HCT116 (cell line): ENCODE measurements at regions not wholly inside any gene's neighbourhood (a gene's known extent, or its start where the extent isn't known, plus 50 kb on each side); places are given as distances from the start of the nearest gene placed in this dataset.

ENCODE experiments used
- ATAC-seq: fragments of 200-7000 bp; cut with Tn5 transposase; 2 replicates; pipeline ENCODE4 v1.9.1; 2020; ENCODE audit warnings: mild to moderate bottlenecking, moderate library complexity
- BruUV-seq: library from RNA; stranded (reverse); fragments of 400-500 nt; replicated peaks from 2 replicates; lab custom pipeline; 2021; lab: Mats Ljungman, UMichigan
- CTCF ChIA-PET: fragments of 300-600 bp; sonication (Branson Sonifier 250); formaldehyde crosslinking; loops from one replicate; lab custom pipeline; 2021; ENCODE audit warnings: antibody characterized with exemption; lab: Charles Lee
- POLR2A ChIA-PET: fragments of 300-600, 350-600 bp; sonication (Branson Sonifier 250); formaldehyde crosslinking; loops from one replicate; lab custom pipeline; 2021; ENCODE audit warnings: antibody characterized with exemption; lab: Charles Lee
- RAD21 ChIA-PET, 2 experiments: fragments of 300-600 bp; sonication (Branson Sonifier 250); formaldehyde crosslinking; loops; one replicate each; lab custom pipeline; 2023; ENCODE audit warnings: low total read pairs in 2 of 2; ENCODE audit not compliant: uncharacterized antibody in 2 of 2, unreplicated experiment in 2 of 2, low non-redundant PET in 1 of 2; lab: Charles Lee
- DNase-seq: peaks from one replicate; pipeline ENCODE4 v3.0.0-alpha.2; 2010; ENCODE audit warnings: low read depth, low spot score
- H2AFZ ChIP-seq: fragments of 200-600 bp; shearing (Covaris generic), sonication (generic); 2 replicates; pipeline ENCODE4 v1.6.1; 2017; ENCODE audit warnings: low read depth, mixed run types, mixed read lengths, antibody characterized with exemption, low read length; ENCODE audit not compliant: poor library complexity, severe bottlenecking
- H3K27ac ChIP-seq: 2 replicates; pipeline ENCODE4 v1.5.1; 2012; ENCODE audit warnings: low read depth, low read length
- H3K27me3 ChIP-seq: fragments of 200-600 bp; sonication (generic); 2 replicates; pipeline ENCODE4 v1.6.1; 2016; ENCODE audit warnings: mixed run types, low read length, mixed read lengths; ENCODE audit not compliant: insufficient read depth
- H3K36me3 ChIP-seq, 2 experiments: fragments of 200-500 bp in 1 of 2; fragments of 200-600 bp in 1 of 2; sonication (Bioruptor generic) in 1 of 2; sonication (generic) in 1 of 2; 2 replicates each; pipeline versions ENCODE4 v1.5.1 to v1.6.1; 2014 to 2016; ENCODE audit warnings: low read length in 2 of 2, inconsistent platforms in 1 of 2, mixed read lengths in 1 of 2, mixed run types in 1 of 2; ENCODE audit not compliant: insufficient read depth in 2 of 2, control insufficient read depth in 1 of 2
- H3K4me1 ChIP-seq, 2 experiments: fragments of 200-600 bp in 1 of 2; sonication (generic) in 1 of 2; 2 replicates each; pipeline versions ENCODE4 v1.5.1 to v1.6.1; 2012 to 2017; ENCODE audit warnings: low read length in 2 of 2, inconsistent platforms in 1 of 2, mild to moderate bottlenecking in 1 of 2, mixed read lengths in 1 of 2, mixed run types in 1 of 2, moderate library complexity in 1 of 2; ENCODE audit not compliant: insufficient read depth in 2 of 2, control insufficient read depth in 1 of 2
- H3K4me2 ChIP-seq: fragments of 200-600 bp; sonication (generic); 2 replicates; pipeline ENCODE4 v1.6.1; 2017; ENCODE audit warnings: mixed run types, low read length, mixed read lengths
- H3K4me3 ChIP-seq, 2 experiments: fragments of 200-600 bp in 1 of 2; sonication (generic) in 1 of 2; replicated peaks in 1 of 2; 2 replicates each; pipeline ENCODE4 v1.5.1; 2011 to 2016; ENCODE audit warnings: low read length in 2 of 2, control low read depth in 1 of 2, low read depth in 1 of 2, mild to moderate bottlenecking in 1 of 2, mixed read lengths in 1 of 2, mixed run types in 1 of 2
- H3K79me2 ChIP-seq: fragments of 200-600 bp; sonication (generic); 2 replicates; pipeline ENCODE4 v1.6.1; 2017; ENCODE audit warnings: mild to moderate bottlenecking, mixed run types, low read length, moderate library complexity, mixed read lengths; ENCODE audit not compliant: insufficient read depth
- H3K9ac ChIP-seq: fragments of 200-600 bp; sonication (generic); 2 replicates; pipeline ENCODE4 v1.6.1; 2016; ENCODE audit warnings: low read length, mixed read lengths
- H3K9me2 ChIP-seq: fragments of 200-600 bp; sonication (generic), shearing (Covaris generic); 2 replicates; pipeline ENCODE4 v1.6.1; 2017; ENCODE audit warnings: mixed run types, mild to moderate bottlenecking, moderate library complexity; ENCODE audit not compliant: insufficient read depth
- H3K9me3 ChIP-seq, 2 experiments: fragments of 200-500 bp in 1 of 2; fragments of 200-600 bp in 1 of 2; sonication (Bioruptor generic) in 1 of 2; sonication (generic) in 1 of 2; 2 replicates each; pipeline ENCODE4 v1.6.1; 2014 to 2017; ENCODE audit warnings: low read length in 2 of 2, mixed read lengths in 2 of 2, inconsistent platforms in 1 of 2, low read depth in 1 of 2, mild to moderate bottlenecking in 1 of 2, mixed run types in 1 of 2, moderate library complexity in 1 of 2; ENCODE audit not compliant: control insufficient read depth in 1 of 2, insufficient read depth in 1 of 2
- H4K20me1 ChIP-seq: fragments of 200-600 bp; sonication (generic), shearing (Covaris generic); 2 replicates; pipeline ENCODE4 v1.6.1; 2017; ENCODE audit warnings: mixed run types, mild to moderate bottlenecking, moderate library complexity; ENCODE audit not compliant: insufficient read depth
- ATF3 ChIP-seq: IDR thresholded peaks from 2 replicates; pipeline ENCODE4 v1.6.1; 2012
- CBX3 ChIP-seq: IDR thresholded peaks from 2 replicates; pipeline ENCODE4 v1.6.1; 2012; ENCODE audit warnings: low read depth
- EGR1 ChIP-seq: IDR thresholded peaks from 2 replicates; pipeline ENCODE4 v1.6.1; 2012; ENCODE audit warnings: low read depth
- ELF1 ChIP-seq: IDR thresholded peaks from 2 replicates; pipeline ENCODE4 v1.6.1; 2012; ENCODE audit warnings: low read depth, borderline replicate concordance
- EZH2 ChIP-seq: fragments of 200-600 bp; sonication (generic); IDR thresholded peaks from 2 replicates; pipeline ENCODE4 v1.6.1; 2017; ENCODE audit warnings: antibody characterized with exemption, mixed run types
- EZH2phosphoT487 ChIP-seq: fragments of 200-600 bp; IDR thresholded peaks from 2 replicates; pipeline ENCODE4 v1.6.1; 2018; ENCODE audit warnings: antibody characterized with exemption, borderline replicate concordance
- FOSL1 ChIP-seq: IDR thresholded peaks from 2 replicates; pipeline ENCODE4 v1.6.1; 2012; ENCODE audit warnings: low read depth
- POLR2A ChIP-seq: IDR thresholded peaks from 2 replicates; pipeline ENCODE4 v1.7.0; 2011; ENCODE audit warnings: borderline replicate concordance; ENCODE audit not compliant: insufficient read depth, insufficient read length; ENCODE audit errors: extremely low read depth
- POLR2AphosphoS5 ChIP-seq: IDR thresholded peaks from 2 replicates; pipeline ENCODE4 v1.6.1; 2011; ENCODE audit warnings: mild to moderate bottlenecking, low read depth, low read length, moderate library complexity
- RAD21 ChIP-seq: IDR thresholded peaks from 2 replicates; pipeline ENCODE4 v1.6.1; 2012; ENCODE audit warnings: low read depth, mild to moderate bottlenecking
- SIN3A ChIP-seq: IDR thresholded peaks from 2 replicates; pipeline ENCODE4 v1.6.1; 2012; ENCODE audit warnings: low read depth
- SP1 ChIP-seq: IDR thresholded peaks from 2 replicates; pipeline ENCODE4 v1.6.1; 2012; ENCODE audit warnings: low read depth
- TCF7L2 ChIP-seq: IDR thresholded peaks from 2 replicates; pipeline ENCODE4 v1.7.0; 2011; ENCODE audit warnings: borderline replicate concordance, inconsistent platforms; ENCODE audit not compliant: insufficient read depth, insufficient read length; ENCODE audit errors: extremely low read depth
- YY1 ChIP-seq: IDR thresholded peaks from 2 replicates; pipeline ENCODE4 v1.6.1; 2011; ENCODE audit warnings: low read length, low read depth, moderate library complexity, mild to moderate bottlenecking; ENCODE audit not compliant: insufficient replicate concordance; ENCODE audit errors: extremely low read depth
- ZFX ChIP-seq: fragments of 450-650 bp; IDR thresholded peaks from 2 replicates; pipeline ENCODE4 v1.6.1; 2017
- ZNF274 ChIP-seq: fragments of 200-500 bp; sonication (Bioruptor generic); IDR thresholded peaks from 2 replicates; pipeline ENCODE4 v1.6.1; 2014; ENCODE audit warnings: mild to moderate bottlenecking, low read depth, low read length, inconsistent platforms
- intact Hi-C: fragments of 100-400 bp; cut with micrococcal nuclease; formaldehyde crosslinking; loops from 2 replicates; pipeline ENCODE4 v1.10.0; 2022
- TF ChIP-seq, protein P1 (sequence below): IDR thresholded peaks from 2 replicates; pipeline ENCODE4 v1.6.1; 2012; ENCODE audit warnings: low read depth
- TF ChIP-seq, protein P2 (sequence below), 3 experiments: fragments of 200-600 bp in 1 of 3; sonication (generic) in 1 of 3; IDR thresholded peaks in 2 of 3; conservative IDR thresholded peaks in 1 of 3; 2 replicates each; pipeline ENCODE4 v1.5.1; 2012 to 2017; ENCODE audit warnings: low read depth in 2 of 3, low read length in 2 of 3, antibody characterized with exemption in 1 of 3, borderline replicate concordance in 1 of 3, control low read depth in 1 of 3, mild to moderate bottlenecking in 1 of 3, mixed read lengths in 1 of 3, mixed run types in 1 of 3, moderate library complexity in 1 of 3; ENCODE audit not compliant: insufficient read depth in 1 of 3
- TF ChIP-seq, protein P3 (sequence below): IDR thresholded peaks from 2 replicates; pipeline ENCODE4 v1.6.1; 2012
- TF ChIP-seq, protein P4 (sequence below): IDR thresholded peaks from 2 replicates; pipeline ENCODE4 v1.6.1; 2011; ENCODE audit warnings: mild to moderate bottlenecking, low read length, moderate library complexity; ENCODE audit not compliant: insufficient replicate concordance; ENCODE audit errors: extremely low read depth

- no peak overlapping the region for H2AFZ ChIP-seq
- no peaks in the 10 kb centered on the region for H4K20me1 ChIP-seq
- H3K36me3 ChIP-seq = no peaks in the 10 kb centered on the region
- ChIA-PET RAD21 (no interaction called here), POLR2A (no interaction called here), CTCF (no interaction called here)
- intact Hi-C loops = no loop called here
- H3K79me2 ChIP-seq = no peaks in the 10 kb centered on the region
- H3K4me2 ChIP-seq = no peak overlapping the region
- no TSS peak for BruUV-seq
- no peaks in the 10 kb centered on the region for H3K9me2 ChIP-seq
- DNase-seq (no peak), ATAC-seq (no peak)
- no peak overlapping the region for H3K4me3 ChIP-seq
- no peak for TF ChIP-seq ELF1
- no peak for TF ChIP-seq SP1
- TF ChIP-seq EZH2phosphoT487 = no peak
- no peak for TF ChIP-seq CBX3
- TF ChIP-seq, protein P1, sequence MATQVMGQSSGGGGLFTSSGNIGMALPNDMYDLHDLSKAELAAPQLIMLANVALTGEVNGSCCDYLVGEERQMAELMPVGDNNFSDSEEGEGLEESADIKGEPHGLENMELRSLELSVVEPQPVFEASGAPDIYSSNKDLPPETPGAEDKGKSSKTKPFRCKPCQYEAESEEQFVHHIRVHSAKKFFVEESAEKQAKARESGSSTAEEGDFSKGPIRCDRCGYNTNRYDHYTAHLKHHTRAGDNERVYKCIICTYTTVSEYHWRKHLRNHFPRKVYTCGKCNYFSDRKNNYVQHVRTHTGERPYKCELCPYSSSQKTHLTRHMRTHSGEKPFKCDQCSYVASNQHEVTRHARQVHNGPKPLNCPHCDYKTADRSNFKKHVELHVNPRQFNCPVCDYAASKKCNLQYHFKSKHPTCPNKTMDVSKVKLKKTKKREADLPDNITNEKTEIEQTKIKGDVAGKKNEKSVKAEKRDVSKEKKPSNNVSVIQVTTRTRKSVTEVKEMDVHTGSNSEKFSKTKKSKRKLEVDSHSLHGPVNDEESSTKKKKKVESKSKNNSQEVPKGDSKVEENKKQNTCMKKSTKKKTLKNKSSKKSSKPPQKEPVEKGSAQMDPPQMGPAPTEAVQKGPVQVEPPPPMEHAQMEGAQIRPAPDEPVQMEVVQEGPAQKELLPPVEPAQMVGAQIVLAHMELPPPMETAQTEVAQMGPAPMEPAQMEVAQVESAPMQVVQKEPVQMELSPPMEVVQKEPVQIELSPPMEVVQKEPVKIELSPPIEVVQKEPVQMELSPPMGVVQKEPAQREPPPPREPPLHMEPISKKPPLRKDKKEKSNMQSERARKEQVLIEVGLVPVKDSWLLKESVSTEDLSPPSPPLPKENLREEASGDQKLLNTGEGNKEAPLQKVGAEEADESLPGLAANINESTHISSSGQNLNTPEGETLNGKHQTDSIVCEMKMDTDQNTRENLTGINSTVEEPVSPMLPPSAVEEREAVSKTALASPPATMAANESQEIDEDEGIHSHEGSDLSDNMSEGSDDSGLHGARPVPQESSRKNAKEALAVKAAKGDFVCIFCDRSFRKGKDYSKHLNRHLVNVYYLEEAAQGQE = no peak
- no peak for TF ChIP-seq EZH2
- no peak for TF ChIP-seq SIN3A
- no peak for TF ChIP-seq POLR2A
- no peak for TF ChIP-seq TCF7L2
- TF ChIP-seq YY1 = no peak
- no peak for TF ChIP-seq ZNF274
- TF ChIP-seq, protein P2, sequence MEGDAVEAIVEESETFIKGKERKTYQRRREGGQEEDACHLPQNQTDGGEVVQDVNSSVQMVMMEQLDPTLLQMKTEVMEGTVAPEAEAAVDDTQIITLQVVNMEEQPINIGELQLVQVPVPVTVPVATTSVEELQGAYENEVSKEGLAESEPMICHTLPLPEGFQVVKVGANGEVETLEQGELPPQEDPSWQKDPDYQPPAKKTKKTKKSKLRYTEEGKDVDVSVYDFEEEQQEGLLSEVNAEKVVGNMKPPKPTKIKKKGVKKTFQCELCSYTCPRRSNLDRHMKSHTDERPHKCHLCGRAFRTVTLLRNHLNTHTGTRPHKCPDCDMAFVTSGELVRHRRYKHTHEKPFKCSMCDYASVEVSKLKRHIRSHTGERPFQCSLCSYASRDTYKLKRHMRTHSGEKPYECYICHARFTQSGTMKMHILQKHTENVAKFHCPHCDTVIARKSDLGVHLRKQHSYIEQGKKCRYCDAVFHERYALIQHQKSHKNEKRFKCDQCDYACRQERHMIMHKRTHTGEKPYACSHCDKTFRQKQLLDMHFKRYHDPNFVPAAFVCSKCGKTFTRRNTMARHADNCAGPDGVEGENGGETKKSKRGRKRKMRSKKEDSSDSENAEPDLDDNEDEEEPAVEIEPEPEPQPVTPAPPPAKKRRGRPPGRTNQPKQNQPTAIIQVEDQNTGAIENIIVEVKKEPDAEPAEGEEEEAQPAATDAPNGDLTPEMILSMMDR (IDR thresholded peaks at IDR 0.05 in 2 of 3, conservative IDR thresholded peaks at IDR 0.05 in 1 of 3; ENCODE audit: borderline replicate concordance in 1 of 3, insufficient read depth in 1 of 3, low read depth in 2 of 3, low read length in 2 of 3) = no peak
- no peak for TF ChIP-seq FOSL1
- no peak for TF ChIP-seq EGR1
- TF ChIP-seq, protein P3, sequence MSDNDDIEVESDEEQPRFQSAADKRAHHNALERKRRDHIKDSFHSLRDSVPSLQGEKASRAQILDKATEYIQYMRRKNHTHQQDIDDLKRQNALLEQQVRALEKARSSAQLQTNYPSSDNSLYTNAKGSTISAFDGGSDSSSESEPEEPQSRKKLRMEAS = no peak
- TF ChIP-seq RAD21 = no peak
- TF ChIP-seq, protein P4, sequence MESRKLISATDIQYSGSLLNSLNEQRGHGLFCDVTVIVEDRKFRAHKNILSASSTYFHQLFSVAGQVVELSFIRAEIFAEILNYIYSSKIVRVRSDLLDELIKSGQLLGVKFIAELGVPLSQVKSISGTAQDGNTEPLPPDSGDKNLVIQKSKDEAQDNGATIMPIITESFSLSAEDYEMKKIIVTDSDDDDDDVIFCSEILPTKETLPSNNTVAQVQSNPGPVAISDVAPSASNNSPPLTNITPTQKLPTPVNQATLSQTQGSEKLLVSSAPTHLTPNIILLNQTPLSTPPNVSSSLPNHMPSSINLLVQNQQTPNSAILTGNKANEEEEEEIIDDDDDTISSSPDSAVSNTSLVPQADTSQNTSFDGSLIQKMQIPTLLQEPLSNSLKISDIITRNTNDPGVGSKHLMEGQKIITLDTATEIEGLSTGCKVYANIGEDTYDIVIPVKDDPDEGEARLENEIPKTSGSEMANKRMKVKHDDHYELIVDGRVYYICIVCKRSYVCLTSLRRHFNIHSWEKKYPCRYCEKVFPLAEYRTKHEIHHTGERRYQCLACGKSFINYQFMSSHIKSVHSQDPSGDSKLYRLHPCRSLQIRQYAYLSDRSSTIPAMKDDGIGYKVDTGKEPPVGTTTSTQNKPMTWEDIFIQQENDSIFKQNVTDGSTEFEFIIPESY = no peak
- TF ChIP-seq POLR2AphosphoS5 = no peak
- TF ChIP-seq ZFX = no peak
- no peak for TF ChIP-seq ATF3
- H3K4me1 ChIP-seq = no peaks in the 10 kb centered on the region
- no peak overlapping the region for H3K9ac ChIP-seq
- H3K27me3 ChIP-seq = peaks cover 69% of the 10 kb centered on the region
- no peaks in the 10 kb centered on the region for H3K9me3 ChIP-seq
- H3K27ac ChIP-seq = no peak overlapping the region
Observed at GRCh38 chr1:112067989-112068388, 78.5 kb upstream of the KCND3 start.
